Astrocyte (in vitro differentiated cells and primary cell): ENCODE measurements at regions not wholly inside any gene's neighbourhood (a gene's known extent, or its start where the extent isn't known, plus 50 kb on each side); places are given as distances from the start of the nearest gene placed in this dataset.

Experiments used
- CTCF ChIP-seq: IDR thresholded peaks from 2 replicates; pipeline ENCODE4 v1.5.1; 2011; ENCODE audit warnings: low read depth, mild to moderate bottlenecking, inconsistent platforms, low read length, moderate library complexity; ENCODE audit not compliant: insufficient read depth
- EZH2 ChIP-seq: IDR thresholded peaks from 2 replicates; pipeline ENCODE4 v1.6.1; 2012; ENCODE audit warnings: mild to moderate bottlenecking, low read length, inconsistent platforms; ENCODE audit not compliant: insufficient read depth

GRCh38 chr10:21347785-21348170 is 177.7 kb downstream of the SKIDA1 start:
- no peak for TF ChIP-seq CTCF
- no peak for TF ChIP-seq EZH2
